Gastroesophageal sphincter (tissue), 4 donors: ENCODE measurements at regions not wholly inside any gene's neighbourhood (a gene's known extent, or its start where the extent isn't known, plus 50 kb on each side); places are given as distances from the start of the nearest gene placed in this dataset.

Source experiments
- ATAC-seq: fragments of 150-250 bp; one replicate; pipeline ENCODE4 v1.9.1; 2016; ENCODE audit warnings: mild to moderate bottlenecking, moderate library complexity
- H3K27ac ChIP-seq, 4 donors: fragments of 200-600 bp; sonication (generic) in 3 of 4; 1 replicate in 3 of 4; 2 replicates in 1 of 4; pipeline ENCODE4 v1.5.1; 2016 to 2019
- H3K27me3 ChIP-seq: fragments of 200-600 bp; sonication (generic); one replicate; pipeline ENCODE4 v1.5.1; 2019
- H3K36me3 ChIP-seq, 2 donors: fragments of 200-600 bp; sonication (generic); one replicate each; pipeline ENCODE4 v1.5.1; 2019; ENCODE audit warnings: control low read depth in 1 of 2
- H3K4me1 ChIP-seq, 3 donors: fragments of 200-600 bp; sonication (generic); 1 replicate in 2 of 3; 2 replicates in 1 of 3; pipeline ENCODE4 v1.5.1; 2016 to 2019; ENCODE audit warnings: control low read depth in 2 of 3
- H3K4me3 ChIP-seq, 2 donors: fragments of 200-600 bp; sonication (generic); one replicate each; pipeline ENCODE4 v1.5.1; 2019; ENCODE audit warnings: mild to moderate bottlenecking in 1 of 2, moderate library complexity in 1 of 2
- H3K9me3 ChIP-seq, 3 donors: fragments of 200-600 bp; sonication (generic); one replicate each; pipeline ENCODE4 v1.5.1; 2017 to 2019; ENCODE audit warnings: control low read depth in 2 of 3
- EP300 ChIP-seq: sonication (generic); formaldehyde crosslinking; IDR thresholded peaks from one replicate; pipeline ENCODE4 v1.6.1; 2017; ENCODE audit warnings: antibody characterized with exemption, mild to moderate bottlenecking
- POLR2A ChIP-seq, 2 donors: fragments of 450-650 bp; IDR thresholded peaks; one replicate each; pipeline ENCODE4 v1.6.1; 2017; ENCODE audit warnings: antibody characterized with exemption in 2 of 2, mild to moderate bottlenecking in 2 of 2, moderate library complexity in 1 of 2
- POLR2AphosphoS5 ChIP-seq: sonication (generic); formaldehyde crosslinking; IDR thresholded peaks from one replicate; pipeline ENCODE4 v1.6.1; 2017; ENCODE audit warnings: antibody characterized with exemption
- WGBS, 2 donors: methylation state at CpG; one replicate each; pipeline ENCODE4 v1.1.5; 2018; ENCODE audit warnings: low coverage in 1 of 2; 5-methylcytosine and 5-hydroxymethylcytosine counted together
- TF ChIP-seq, protein P1 (sequence below), 4 experiments: fragments of 200-600 bp in 2 of 4; fragments of 450-650 bp in 2 of 4; sonication (generic) in 1 of 4; IDR thresholded peaks; one replicate each; pipeline ENCODE4 v1.5.1; 2017 to 2019; ENCODE audit warnings: antibody characterized with exemption in 4 of 4, mild to moderate bottlenecking in 2 of 4, moderate library complexity in 2 of 4

DNA sequence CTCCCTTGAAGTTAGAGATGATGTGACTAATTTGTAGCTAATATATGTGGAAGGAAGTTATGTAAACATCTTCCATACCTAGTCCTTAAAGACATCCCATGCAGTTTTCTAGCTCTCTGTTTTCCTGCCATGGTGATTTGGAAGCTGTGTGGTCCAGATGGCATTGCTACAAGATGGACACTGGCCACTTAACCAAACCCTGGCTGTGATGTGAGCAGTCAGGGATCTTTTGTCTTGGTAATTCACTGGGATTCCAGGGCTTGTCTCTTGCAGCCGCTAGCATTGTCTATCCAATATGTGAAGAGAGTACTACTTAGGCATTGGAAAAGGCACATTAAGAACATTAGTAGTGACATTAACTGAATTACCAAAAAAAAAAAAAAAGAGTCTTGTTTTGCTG is 139.9 kb upstream of the DOCK10 start:
- Histone ChIP-seq H3K27ac (no peak overlapping the region), H3K9me3 (no peaks in the 10 kb centered on the region), H3K4me3 (no peak overlapping the region), H3K4me1 (no peaks in the 10 kb centered on the region), H3K27me3 (no peaks in the 10 kb centered on the region), H3K36me3 (no peaks in the 10 kb centered on the region)
- no peak for ATAC-seq
- WGBS, 2 donors: 40% methylated on average over 1 of the region's 1 CpG; no CpG with 5 or more reads in 1 of the 2 donors
- TF ChIP-seq POLR2A (IDR thresholded peaks at IDR 0.05) (no peak), POLR2AphosphoS5 (no peak), EP300 (no peak)
- TF ChIP-seq, protein P1, sequence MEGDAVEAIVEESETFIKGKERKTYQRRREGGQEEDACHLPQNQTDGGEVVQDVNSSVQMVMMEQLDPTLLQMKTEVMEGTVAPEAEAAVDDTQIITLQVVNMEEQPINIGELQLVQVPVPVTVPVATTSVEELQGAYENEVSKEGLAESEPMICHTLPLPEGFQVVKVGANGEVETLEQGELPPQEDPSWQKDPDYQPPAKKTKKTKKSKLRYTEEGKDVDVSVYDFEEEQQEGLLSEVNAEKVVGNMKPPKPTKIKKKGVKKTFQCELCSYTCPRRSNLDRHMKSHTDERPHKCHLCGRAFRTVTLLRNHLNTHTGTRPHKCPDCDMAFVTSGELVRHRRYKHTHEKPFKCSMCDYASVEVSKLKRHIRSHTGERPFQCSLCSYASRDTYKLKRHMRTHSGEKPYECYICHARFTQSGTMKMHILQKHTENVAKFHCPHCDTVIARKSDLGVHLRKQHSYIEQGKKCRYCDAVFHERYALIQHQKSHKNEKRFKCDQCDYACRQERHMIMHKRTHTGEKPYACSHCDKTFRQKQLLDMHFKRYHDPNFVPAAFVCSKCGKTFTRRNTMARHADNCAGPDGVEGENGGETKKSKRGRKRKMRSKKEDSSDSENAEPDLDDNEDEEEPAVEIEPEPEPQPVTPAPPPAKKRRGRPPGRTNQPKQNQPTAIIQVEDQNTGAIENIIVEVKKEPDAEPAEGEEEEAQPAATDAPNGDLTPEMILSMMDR (IDR thresholded peaks at IDR 0.05): no peak

DNA sequence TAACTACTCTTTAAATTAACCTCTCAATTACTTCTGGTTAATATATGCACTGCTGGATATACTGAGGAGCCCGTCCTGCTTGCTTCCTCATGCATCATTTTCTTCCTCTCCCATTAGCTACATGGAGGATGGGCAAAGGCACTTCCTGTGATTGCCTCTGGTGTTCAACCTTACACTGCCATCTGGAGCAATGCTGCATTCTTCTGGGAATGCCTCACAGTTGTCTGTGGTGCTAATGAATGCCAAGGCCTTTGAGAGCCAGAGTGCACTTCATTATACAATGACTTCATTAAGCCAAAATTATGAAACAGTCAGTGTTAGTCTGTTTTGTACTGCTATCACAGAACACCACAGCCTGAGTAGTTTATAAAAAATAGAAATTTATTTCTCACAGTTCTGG is 134.8 kb upstream of the DOCK10 start:
- ATAC-seq: no peak

DNA sequence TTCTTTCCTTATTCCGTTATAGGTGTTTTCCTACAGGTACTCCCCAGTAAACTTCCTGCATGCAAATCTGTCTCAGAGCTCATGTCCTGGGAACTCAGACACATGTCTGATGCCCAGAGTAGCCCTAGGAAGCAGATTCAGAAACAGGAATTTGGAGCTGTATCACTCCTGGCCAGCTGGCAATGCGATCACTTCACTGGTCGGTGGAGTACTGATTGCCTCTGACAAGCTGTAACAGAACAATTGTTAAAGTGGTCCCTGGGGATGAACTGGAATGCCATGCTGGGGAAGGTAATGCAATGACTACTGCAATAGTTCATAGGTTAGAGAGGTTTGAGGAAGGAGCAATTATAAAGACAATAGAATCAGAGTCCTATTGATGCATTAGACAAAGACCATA is 131.6 kb upstream of the DOCK10 start:
- ATAC-seq: no peak
- WGBS, 2 donors: 68% methylated on average over 3 of the region's 3 CpGs; no CpG with 5 or more reads in 1 of the 2 donors

More for the DNA sequence above, 134.8 kb upstream of the DOCK10 start:
- H3K27me3 ChIP-seq: no peaks in the 10 kb centered on the region
- no peak overlapping the region for H3K27ac ChIP-seq
- no peak overlapping the region for H3K4me3 ChIP-seq
- TF ChIP-seq POLR2AphosphoS5: no peak
- TF ChIP-seq, protein P1 (IDR thresholded peaks at IDR 0.05): no peak
- TF ChIP-seq POLR2A (IDR thresholded peaks at IDR 0.05): no peak
- TF ChIP-seq EP300: no peak
- WGBS, 2 donors: 42 to 44% methylated on average over 1 of the region's 1 CpG
- no peaks in the 10 kb centered on the region for H3K36me3 ChIP-seq
- H3K9me3 ChIP-seq: no peaks in the 10 kb centered on the region
- no peaks in the 10 kb centered on the region for H3K4me1 ChIP-seq

DNA sequence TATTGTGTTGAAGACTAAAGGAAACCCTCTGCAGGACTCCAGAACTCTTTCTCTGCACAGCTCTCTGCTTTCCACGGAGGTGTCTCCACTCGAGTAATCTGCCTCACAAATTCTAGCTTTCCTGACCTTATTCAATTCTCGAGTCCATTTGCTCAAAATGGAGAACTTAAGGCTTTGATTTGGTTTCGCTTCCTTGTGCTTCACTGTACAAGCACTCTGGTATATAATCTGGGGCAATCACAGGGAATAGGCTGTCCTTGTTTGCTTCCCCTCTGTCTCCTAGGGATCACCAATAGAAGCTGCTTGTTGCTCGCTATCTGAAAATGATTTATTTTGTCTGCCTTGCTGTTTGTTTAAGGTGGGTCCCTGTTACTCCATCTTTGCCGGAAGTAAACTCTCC is 129.1 kb upstream of the DOCK10 start:
- Histone ChIP-seq H3K4me3 (no peak overlapping the region), H3K4me1 (no peaks in the 10 kb centered on the region), H3K27ac (no peak overlapping the region), H3K9me3 (no peaks in the 10 kb centered on the region), H3K36me3 (no peaks in the 10 kb centered on the region), H3K27me3 (no peaks in the 10 kb centered on the region)
- WGBS, 2 donors: 53 to 72% methylated on average over 5 to 6 of the region's 6 CpGs
- no peak for ATAC-seq
- TF ChIP-seq, protein P1 (IDR thresholded peaks at IDR 0.05): no peak
- TF ChIP-seq POLR2A (IDR thresholded peaks at IDR 0.05): no peak
- no peak for TF ChIP-seq EP300
- TF ChIP-seq POLR2AphosphoS5: no peak

More for the DNA sequence above, 131.6 kb upstream of the DOCK10 start:
- H3K4me1 ChIP-seq: no peaks in the 10 kb centered on the region
- TF ChIP-seq EP300 (no peak), POLR2AphosphoS5 (no peak), POLR2A (IDR thresholded peaks at IDR 0.05) (no peak)
- TF ChIP-seq, protein P1 (IDR thresholded peaks at IDR 0.05): no peak
- H3K27me3 ChIP-seq: no peaks in the 10 kb centered on the region
- no peak overlapping the region for H3K27ac ChIP-seq
- no peak overlapping the region for H3K4me3 ChIP-seq
- H3K36me3 ChIP-seq: no peaks in the 10 kb centered on the region
- H3K9me3 ChIP-seq: no peaks in the 10 kb centered on the region

DNA sequence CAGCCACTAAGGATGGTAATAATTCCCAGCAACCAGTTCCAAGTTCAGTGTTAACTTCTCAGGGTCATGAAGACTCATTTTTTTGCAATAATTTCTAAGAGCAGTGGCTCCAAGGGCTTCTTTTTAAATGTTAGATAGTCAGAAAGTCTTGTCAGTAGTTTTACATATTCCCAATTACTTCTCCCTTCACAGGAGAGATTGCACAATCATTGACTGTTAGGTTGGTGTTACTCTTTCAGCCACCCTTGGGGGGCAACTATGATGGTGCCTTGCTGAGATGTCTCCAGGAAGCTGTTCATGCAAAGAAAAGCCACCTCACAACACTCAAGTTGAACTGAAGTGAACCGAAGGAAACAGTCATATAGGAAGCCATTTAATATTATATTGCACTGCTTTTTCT is 127.9 kb upstream of the DOCK10 start:
- WGBS, 2 donors: 91 to 92% methylated on average over 1 of the region's 1 CpG
- H3K9me3 ChIP-seq: no peaks in the 10 kb centered on the region

More for the DNA sequence above, 127.9 kb upstream of the DOCK10 start:
- TF ChIP-seq EP300 (no peak), POLR2A (IDR thresholded peaks at IDR 0.05) (no peak), POLR2AphosphoS5 (no peak)
- TF ChIP-seq, protein P1 (IDR thresholded peaks at IDR 0.05): no peak
- H3K4me3 ChIP-seq: no peak overlapping the region
- H3K27me3 ChIP-seq: no peaks in the 10 kb centered on the region
- H3K36me3 ChIP-seq: no peaks in the 10 kb centered on the region
- no peak for ATAC-seq
- no peaks in the 10 kb centered on the region for H3K4me1 ChIP-seq
- no peak overlapping the region for H3K27ac ChIP-seq
